HL-60 (cell line): ENCODE measurements at regions not wholly inside any gene's neighbourhood (a gene's known extent, or its start where the extent isn't known, plus 50 kb on each side); places are given as distances from the start of the nearest gene placed in this dataset.

Source experiments
- DNase-seq, 2 experiments: peaks; one replicate each; pipeline ENCODE4 v3.0.0-alpha.2; 2010 to 2020; ENCODE audit warnings: low read depth in 1 of 2, low spot score in 1 of 2
- H3K27ac ChIP-seq: fragments of 250-450 bp; sonication (Bioruptor Pico); replicated peaks from 2 replicates; pipeline ENCODE4 v1.5.1; 2020; ENCODE audit warnings: mild to moderate bottlenecking, moderate library complexity
- H3K27me3 ChIP-seq: fragments of 250-450 bp; sonication (Bioruptor Pico); 2 replicates; pipeline ENCODE4 v1.5.1; 2021; ENCODE audit warnings: mild to moderate bottlenecking, moderate library complexity; ENCODE audit not compliant: insufficient read depth, poor library complexity, severe bottlenecking
- H3K4me3 ChIP-seq: replicated peaks from 2 replicates; pipeline ENCODE4 v1.5.1; 2011; ENCODE audit warnings: mild to moderate bottlenecking, control low read depth, low read length; ENCODE audit not compliant: insufficient read depth
- CTCF ChIP-seq: IDR thresholded peaks from one replicate; pipeline ENCODE4 v1.5.1; 2011; ENCODE audit warnings: low read length, control low read depth, inconsistent platforms; ENCODE audit not compliant: insufficient read depth
- GABPA ChIP-seq: IDR thresholded peaks from 2 replicates; pipeline ENCODE4 v1.6.1; 2012; ENCODE audit warnings: low read depth
- POLR2AphosphoS5 ChIP-seq: IDR thresholded peaks from 2 replicates; pipeline ENCODE4 v1.6.1; 2012; ENCODE audit warnings: low read depth
- REST ChIP-seq: IDR thresholded peaks from 2 replicates; pipeline ENCODE4 v1.6.1; 2012; ENCODE audit warnings: low read depth; ENCODE audit not compliant: insufficient replicate concordance
- SPI1 ChIP-seq: IDR thresholded peaks from 2 replicates; pipeline ENCODE4 v1.6.1; 2012; ENCODE audit warnings: low read depth, mild to moderate bottlenecking, borderline replicate concordance

GRCh38 chr2:126575631-126576030, 80.3 kb upstream of the GYPC start:
- no peak for DNase-seq
- H3K27ac ChIP-seq = no peak overlapping the region
- no peak overlapping the region for H3K4me3 ChIP-seq
- H3K27me3 ChIP-seq = peaks cover 2% of the 10 kb centered on the region
- TF ChIP-seq POLR2AphosphoS5 (no peak), REST (no peak)

GRCh38 chr2:126579868-126580267, 76.1 kb upstream of the GYPC start:
- H3K27me3 ChIP-seq = peaks cover 2% of the 10 kb centered on the region
- no peak for DNase-seq
- TF ChIP-seq POLR2AphosphoS5 = no peak
- no peak overlapping the region for H3K27ac ChIP-seq
- H3K4me3 ChIP-seq = no peak overlapping the region

GRCh38 chr2:126586317-126586716, 69.6 kb upstream of the GYPC start:
- H3K4me3 ChIP-seq = no peak overlapping the region
- no peak overlapping the region for H3K27ac ChIP-seq
- TF ChIP-seq SPI1 (no peak), REST (no peak)
- no peaks in the 10 kb centered on the region for H3K27me3 ChIP-seq
- no peak for DNase-seq

GRCh38 chr2:126599062-126599461, 56.9 kb upstream of the GYPC start:
- DNase-seq = no peak
- no peak overlapping the region for H3K4me3 ChIP-seq

More at GRCh38 chr2:126599062-126599461, 56.9 kb upstream of the GYPC start:
- TF ChIP-seq REST = no peak
- no peak for TF ChIP-seq POLR2AphosphoS5
- TF ChIP-seq SPI1 = no peak
- no peak for TF ChIP-seq GABPA
- TF ChIP-seq CTCF = no peak
- Histone ChIP-seq H3K27me3 (no peaks in the 10 kb centered on the region), H3K27ac (no peak overlapping the region)
